ENCODE measurements at regions not wholly inside any gene's neighbourhood (a gene's known extent, or its start where the extent isn't known, plus 50 kb on each side); places are given as distances from the start of the nearest gene placed in this dataset.

DNA sequence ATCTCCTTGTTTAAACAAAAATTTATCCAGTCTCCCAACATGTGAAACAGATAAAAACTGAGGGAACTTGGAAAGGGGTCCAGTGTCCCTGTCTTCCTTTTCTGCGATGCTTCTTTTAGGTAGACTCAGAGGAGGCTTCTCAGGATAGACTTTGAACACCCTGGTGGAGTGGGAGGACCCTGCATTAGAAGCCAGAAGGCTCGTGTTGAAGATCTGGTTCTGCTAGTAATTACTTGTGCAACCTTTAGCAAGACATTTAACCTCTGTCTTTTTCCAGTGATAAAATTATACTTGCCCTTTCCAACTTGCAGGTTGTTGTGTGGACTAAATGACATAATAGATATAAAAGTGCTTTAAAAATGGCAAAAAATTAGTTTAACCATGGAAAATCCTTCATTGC, 67.1 kb upstream of the PREP start:
- no peak overlapping the region for H3K4me3 ChIP-seq
- H3K4me1 ChIP-seq, result no peaks in the 10 kb centered on the region
- DNase-seq (no peak), ATAC-seq (no peak)
- H3K36me3 ChIP-seq, result no peaks in the 10 kb centered on the region
- intact Hi-C loops (cut with DNase I), result no loop called here
- no peaks in the 10 kb centered on the region for H3K27me3 ChIP-seq (ENCODE audit: low read depth)
- H3K9me3 ChIP-seq, result no peaks in the 10 kb centered on the region
- no peak overlapping the region for H3K27ac ChIP-seq
- TF ChIP-seq, protein P1, sequence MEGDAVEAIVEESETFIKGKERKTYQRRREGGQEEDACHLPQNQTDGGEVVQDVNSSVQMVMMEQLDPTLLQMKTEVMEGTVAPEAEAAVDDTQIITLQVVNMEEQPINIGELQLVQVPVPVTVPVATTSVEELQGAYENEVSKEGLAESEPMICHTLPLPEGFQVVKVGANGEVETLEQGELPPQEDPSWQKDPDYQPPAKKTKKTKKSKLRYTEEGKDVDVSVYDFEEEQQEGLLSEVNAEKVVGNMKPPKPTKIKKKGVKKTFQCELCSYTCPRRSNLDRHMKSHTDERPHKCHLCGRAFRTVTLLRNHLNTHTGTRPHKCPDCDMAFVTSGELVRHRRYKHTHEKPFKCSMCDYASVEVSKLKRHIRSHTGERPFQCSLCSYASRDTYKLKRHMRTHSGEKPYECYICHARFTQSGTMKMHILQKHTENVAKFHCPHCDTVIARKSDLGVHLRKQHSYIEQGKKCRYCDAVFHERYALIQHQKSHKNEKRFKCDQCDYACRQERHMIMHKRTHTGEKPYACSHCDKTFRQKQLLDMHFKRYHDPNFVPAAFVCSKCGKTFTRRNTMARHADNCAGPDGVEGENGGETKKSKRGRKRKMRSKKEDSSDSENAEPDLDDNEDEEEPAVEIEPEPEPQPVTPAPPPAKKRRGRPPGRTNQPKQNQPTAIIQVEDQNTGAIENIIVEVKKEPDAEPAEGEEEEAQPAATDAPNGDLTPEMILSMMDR (IDR thresholded peaks at IDR 0.05), result no peak

GRCh38 chr6:105468850-105469249, 66.0 kb upstream of the PREP start:
- no peaks in the 10 kb centered on the region for H3K4me1 ChIP-seq
- ATAC-seq (no peak), DNase-seq (no peak)
- no peak overlapping the region for H3K4me3 ChIP-seq
- H3K27me3 ChIP-seq (ENCODE audit: low read depth), result no peaks in the 10 kb centered on the region
- TF ChIP-seq, protein P1 (IDR thresholded peaks at IDR 0.05), result no peak
- H3K36me3 ChIP-seq, result no peaks in the 10 kb centered on the region
- no peak overlapping the region for H3K27ac ChIP-seq
- intact Hi-C loops (cut with DNase I), result no loop called here
- no peaks in the 10 kb centered on the region for H3K9me3 ChIP-seq

DNA sequence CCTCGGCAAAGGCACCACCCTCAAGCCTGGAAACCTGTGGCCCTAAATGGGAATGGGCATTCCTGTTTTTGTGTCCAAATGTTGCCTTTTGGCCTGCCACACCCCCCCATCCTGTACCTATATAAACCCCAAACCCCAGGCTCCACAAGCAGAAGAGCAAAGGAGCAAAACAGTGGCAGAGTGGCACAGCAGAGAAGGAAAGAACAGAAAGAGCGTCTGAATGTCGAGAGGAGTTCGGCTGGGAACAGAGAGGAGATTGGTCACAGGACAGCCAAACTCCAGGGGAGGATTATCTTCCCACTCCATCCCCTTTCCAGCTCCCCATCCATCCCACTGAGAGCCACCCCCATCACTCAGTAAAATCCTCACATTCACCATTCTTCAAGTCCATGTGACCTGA, 58.0 kb upstream of the PREP start:
- no peaks in the 10 kb centered on the region for H3K36me3 ChIP-seq
- DNase-seq (no peak), ATAC-seq (no peak)
- intact Hi-C loops (cut with DNase I), result no loop called here
- no peaks in the 10 kb centered on the region for H3K27me3 ChIP-seq (ENCODE audit: low read depth)
- no peaks in the 10 kb centered on the region for H3K4me1 ChIP-seq
- H3K27ac ChIP-seq, result no peak overlapping the region
- TF ChIP-seq, protein P1 (IDR thresholded peaks at IDR 0.05), result no peak
- no peaks in the 10 kb centered on the region for H3K9me3 ChIP-seq
- H3K4me3 ChIP-seq, result no peak overlapping the region

DNA sequence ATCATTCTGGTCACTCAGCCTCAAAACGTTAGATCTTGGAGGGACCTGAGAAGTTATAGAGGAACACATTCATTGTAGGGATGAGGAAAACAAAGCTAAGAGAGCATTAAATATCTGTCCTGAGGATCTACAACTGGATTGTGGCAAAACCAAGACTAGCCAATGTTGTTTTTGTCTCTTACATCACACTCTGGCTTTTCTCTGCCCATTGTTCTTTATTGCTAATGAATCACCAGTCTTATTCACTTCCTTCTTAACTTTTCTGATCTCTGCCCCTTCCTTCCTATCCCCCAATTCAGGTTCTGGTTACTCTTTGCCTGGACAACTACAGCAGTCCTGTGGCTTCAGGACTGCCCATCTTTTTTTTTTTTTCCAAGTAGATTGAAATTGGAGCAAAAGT, 57.0 kb upstream of the PREP start:
- Histone ChIP-seq H3K27me3 (ENCODE audit: low read depth) (no peaks in the 10 kb centered on the region), H3K27ac (no peak overlapping the region)
- no peak for DNase-seq

DNA sequence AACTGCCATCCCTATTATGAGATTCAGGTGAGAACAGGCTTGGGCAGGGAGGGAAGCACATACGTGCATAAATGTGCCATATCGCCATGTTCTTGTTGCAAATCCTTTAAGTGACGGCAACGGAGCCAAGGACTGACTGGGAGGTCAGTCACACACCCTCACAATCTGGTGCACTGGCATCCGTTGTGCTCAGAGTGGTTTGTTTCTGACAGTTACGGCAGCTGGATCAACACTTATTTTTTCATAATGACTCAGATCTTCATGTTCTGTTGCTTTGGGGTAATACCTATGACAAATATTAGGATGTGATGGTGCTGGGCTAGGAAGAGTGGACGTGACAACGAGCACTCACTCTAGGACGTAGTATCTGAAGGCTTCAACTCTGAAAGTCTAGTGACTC, 56.2 kb upstream of the PREP start:
- DNase-seq (no peak), ATAC-seq (peak in 1 of 2 donors; percentile 54)
- TF ChIP-seq, protein P1 (IDR thresholded peaks at IDR 0.05), result no peak
- Histone ChIP-seq H3K27me3 (ENCODE audit: low read depth) (no peaks in the 10 kb centered on the region), H3K36me3 (no peaks in the 10 kb centered on the region), H3K9me3 (no peaks in the 10 kb centered on the region), H3K4me1 (no peaks in the 10 kb centered on the region), H3K27ac (no peak overlapping the region), H3K4me3 (no peak overlapping the region)
- intact Hi-C loops (cut with DNase I), result no loop called here

More for the DNA sequence above, 57.0 kb upstream of the PREP start:
- no peaks in the 10 kb centered on the region for H3K36me3 ChIP-seq
- intact Hi-C loops (cut with DNase I), result no loop called here
- H3K9me3 ChIP-seq, result no peaks in the 10 kb centered on the region
- H3K4me3 ChIP-seq, result no peak overlapping the region
- no peaks in the 10 kb centered on the region for H3K4me1 ChIP-seq
- TF ChIP-seq, protein P1 (IDR thresholded peaks at IDR 0.05), result no peak
- no peak for ATAC-seq

DNA sequence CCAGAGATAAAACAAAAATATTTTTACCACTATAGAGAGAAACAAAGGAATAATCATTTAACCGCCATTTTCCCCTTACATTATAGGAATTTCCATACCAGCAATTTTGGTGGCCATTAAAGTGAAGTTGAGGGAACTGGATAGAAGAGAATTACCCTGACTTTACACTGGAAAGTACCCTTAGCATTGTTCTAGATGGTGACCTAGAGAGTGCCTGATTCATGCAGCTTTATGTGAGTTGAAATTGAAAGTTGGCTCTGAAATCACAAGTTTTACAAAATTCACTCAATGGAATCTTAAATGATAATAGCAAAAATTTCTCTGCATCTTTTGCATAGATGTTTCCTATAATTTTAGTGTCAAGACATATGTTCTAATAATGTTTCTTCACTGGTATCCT, 55.7 kb upstream of the PREP start:
- Histone ChIP-seq H3K27me3 (ENCODE audit: low read depth) (no peaks in the 10 kb centered on the region), H3K36me3 (no peaks in the 10 kb centered on the region), H3K9me3 (no peaks in the 10 kb centered on the region), H3K4me1 (no peaks in the 10 kb centered on the region), H3K4me3 (no peak overlapping the region), H3K27ac (no peak overlapping the region)
- intact Hi-C loops (cut with DNase I), result no loop called here
- no peak for DNase-seq
- TF ChIP-seq, protein P1 (IDR thresholded peaks at IDR 0.05), result no peak
- no peak for ATAC-seq

Data from lower lobe of right lung (tissue), 2 donors.